PC-3 (cell line): ENCODE measurements at regions not wholly inside any gene's neighbourhood (a gene's known extent, or its start where the extent isn't known, plus 50 kb on each side); places are given as distances from the start of the nearest gene placed in this dataset.

Experiments
- ATAC-seq: fragments of 200-7000 bp; cut with Tn5 transposase; 2 replicates; pipeline ENCODE4 v1.9.1; 2020; ENCODE audit warnings: mild to moderate bottlenecking, moderate library complexity
- BruUV-seq: library from RNA; stranded (reverse); fragments of 400-500 nt; replicated peaks from 2 replicates; lab custom pipeline; 2021; lab: Mats Ljungman, UMichigan
- CTCF ChIA-PET: fragments of 300-600 bp; sonication (Branson Sonifier 250); formaldehyde crosslinking; loops from one replicate; lab custom pipeline; 2022; ENCODE audit warnings: antibody characterized with exemption; lab: Charles Lee
- POLR2A ChIA-PET: fragments of 300-600 bp; sonication (Branson Sonifier 250); formaldehyde crosslinking; loops from one replicate; lab custom pipeline; 2022; ENCODE audit warnings: antibody characterized with exemption; ENCODE audit not compliant: unreplicated experiment; lab: Charles Lee
- DNase-seq: peaks from one replicate; pipeline ENCODE4 v3.0.0-alpha.2; 2015
- H2AFZ ChIP-seq: fragments of 300-600 bp; sonication (generic); 2 replicates; pipeline ENCODE4 v1.6.0; 2016; ENCODE audit warnings: antibody characterized with exemption, low read length
- H3F3A ChIP-seq: fragments of 300-600 bp; sonication (generic); one replicate; pipeline ENCODE4 v1.6.0; 2017; ENCODE audit warnings: antibody characterized with exemption, low read length, control low read depth, mild to moderate bottlenecking; ENCODE audit not compliant: unreplicated experiment
- H3K27ac ChIP-seq: fragments of 300-600 bp; sonication (generic); 2 replicates; pipeline ENCODE4 v1.5.1; 2016; ENCODE audit warnings: mild to moderate bottlenecking, low read length
- H3K27me3 ChIP-seq: fragments of 300-600 bp; sonication (generic); 2 replicates; pipeline ENCODE4 v1.6.1; 2016; ENCODE audit warnings: low read length, mixed read lengths
- H3K36me3 ChIP-seq: fragments of 300-600 bp; sonication (generic); 2 replicates; pipeline ENCODE4 v1.6.1; 2016; ENCODE audit warnings: low read depth, mixed run types, low read length, mixed read lengths
- H3K4me1 ChIP-seq: fragments of 300-600 bp; sonication (generic); 2 replicates; pipeline ENCODE4 v1.5.1; 2016; ENCODE audit warnings: low read length; ENCODE audit not compliant: insufficient read depth
- H3K4me2 ChIP-seq: fragments of 300-600 bp; sonication (generic); 2 replicates; pipeline ENCODE4 v1.6.0; 2016; ENCODE audit warnings: low read length
- H3K4me3 ChIP-seq: fragments of 300-600 bp; sonication (generic); 2 replicates; pipeline ENCODE4 v1.5.1; 2016; ENCODE audit warnings: mild to moderate bottlenecking, low read length, mixed read lengths
- H3K79me2 ChIP-seq: fragments of 300-600 bp; sonication (generic); 2 replicates; pipeline ENCODE4 v1.6.1; 2017; ENCODE audit warnings: low read length, mixed read lengths
- H3K9ac ChIP-seq: fragments of 300-600 bp; sonication (generic); 2 replicates; pipeline ENCODE4 v1.6.0; 2016; ENCODE audit warnings: mild to moderate bottlenecking, low read length
- H3K9me2 ChIP-seq: fragments of 300-600 bp; sonication (generic); replicated peaks from 2 replicates; pipeline ENCODE4 v1.6.1; 2016; ENCODE audit warnings: mixed run types, low read length, mixed read lengths
- H3K9me3 ChIP-seq: fragments of 300-600 bp; sonication (generic); 2 replicates; pipeline ENCODE4 v1.6.1; 2016; ENCODE audit warnings: low read length, mixed read lengths
- H4K20me1 ChIP-seq: fragments of 300-600 bp; sonication (generic); 2 replicates; pipeline ENCODE4 v1.6.1; 2016; ENCODE audit warnings: low read length, mixed read lengths
- EZH2 ChIP-seq: fragments of 300-600 bp; sonication (generic); IDR thresholded peaks from one replicate; pipeline ENCODE4 v1.6.1; 2017; ENCODE audit warnings: antibody characterized with exemption, mild to moderate bottlenecking, low read length; ENCODE audit not compliant: unreplicated experiment
- EZH2phosphoT487 ChIP-seq: fragments of 300-600 bp; sonication (generic); IDR thresholded peaks from 2 replicates; pipeline ENCODE4 v1.6.1; 2018; ENCODE audit warnings: mild to moderate bottlenecking, antibody characterized with exemption, low read length, borderline replicate concordance
- intact Hi-C: fragments of 100-400 bp; cut with micrococcal nuclease; formaldehyde crosslinking; loops from 2 replicates; pipeline ENCODE4 v1.9.0; 2023
- TF ChIP-seq, protein P1 (sequence below): fragments of 300-600 bp; sonication (generic); conservative IDR thresholded peaks from 2 replicates; pipeline ENCODE4 v1.5.1; 2017; ENCODE audit warnings: antibody characterized with exemption, low read depth, mild to moderate bottlenecking, low read length

DNA sequence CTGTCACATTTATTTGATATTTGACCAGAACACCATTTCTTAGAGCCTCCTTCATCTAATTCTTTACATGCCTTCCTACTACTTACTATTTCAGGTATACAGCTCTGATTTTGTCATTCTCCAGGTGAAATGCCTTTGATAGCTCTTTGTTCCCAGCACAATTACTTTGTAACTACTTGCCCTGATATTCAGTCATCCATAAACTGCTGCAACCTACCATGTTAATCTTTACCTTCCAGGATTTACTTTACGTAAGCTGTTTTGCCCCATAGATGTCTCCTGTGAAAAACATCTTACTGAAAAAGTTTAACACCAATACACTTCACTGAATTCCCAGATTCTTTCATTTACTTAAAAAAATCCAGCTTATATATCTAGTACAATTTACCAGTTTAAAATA, 443.8 kb upstream of the CYLC2 start:
- Histone ChIP-seq H3K9me2 (no peaks in the 10 kb centered on the region), H3K36me3 (no peaks in the 10 kb centered on the region), H3K79me2 (no peaks in the 10 kb centered on the region), H3K4me3 (no peak overlapping the region), H3K27me3 (no peaks in the 10 kb centered on the region), H3F3A (no peaks in the 10 kb centered on the region), H3K4me2 (no peak overlapping the region), H3K9me3 (no peaks in the 10 kb centered on the region), H2AFZ (no peak overlapping the region), H3K27ac (no peak overlapping the region), H3K4me1 (no peaks in the 10 kb centered on the region), H3K9ac (no peak overlapping the region), H4K20me1 (no peaks in the 10 kb centered on the region)
- TF ChIP-seq EZH2 = no peak
- TF ChIP-seq, protein P1, sequence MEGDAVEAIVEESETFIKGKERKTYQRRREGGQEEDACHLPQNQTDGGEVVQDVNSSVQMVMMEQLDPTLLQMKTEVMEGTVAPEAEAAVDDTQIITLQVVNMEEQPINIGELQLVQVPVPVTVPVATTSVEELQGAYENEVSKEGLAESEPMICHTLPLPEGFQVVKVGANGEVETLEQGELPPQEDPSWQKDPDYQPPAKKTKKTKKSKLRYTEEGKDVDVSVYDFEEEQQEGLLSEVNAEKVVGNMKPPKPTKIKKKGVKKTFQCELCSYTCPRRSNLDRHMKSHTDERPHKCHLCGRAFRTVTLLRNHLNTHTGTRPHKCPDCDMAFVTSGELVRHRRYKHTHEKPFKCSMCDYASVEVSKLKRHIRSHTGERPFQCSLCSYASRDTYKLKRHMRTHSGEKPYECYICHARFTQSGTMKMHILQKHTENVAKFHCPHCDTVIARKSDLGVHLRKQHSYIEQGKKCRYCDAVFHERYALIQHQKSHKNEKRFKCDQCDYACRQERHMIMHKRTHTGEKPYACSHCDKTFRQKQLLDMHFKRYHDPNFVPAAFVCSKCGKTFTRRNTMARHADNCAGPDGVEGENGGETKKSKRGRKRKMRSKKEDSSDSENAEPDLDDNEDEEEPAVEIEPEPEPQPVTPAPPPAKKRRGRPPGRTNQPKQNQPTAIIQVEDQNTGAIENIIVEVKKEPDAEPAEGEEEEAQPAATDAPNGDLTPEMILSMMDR = no peak
- TF ChIP-seq EZH2phosphoT487 = no peak
- ChIA-PET POLR2A (no interaction called here), CTCF (no interaction called here)
- no peak for DNase-seq
- BruUV-seq = no TSS peak
- no peak for ATAC-seq
- intact Hi-C loops = loop anchor here (10.0 kb wide), 1 partner anchor 63 kb away; no protein-coding TSS in a partner anchor

DNA sequence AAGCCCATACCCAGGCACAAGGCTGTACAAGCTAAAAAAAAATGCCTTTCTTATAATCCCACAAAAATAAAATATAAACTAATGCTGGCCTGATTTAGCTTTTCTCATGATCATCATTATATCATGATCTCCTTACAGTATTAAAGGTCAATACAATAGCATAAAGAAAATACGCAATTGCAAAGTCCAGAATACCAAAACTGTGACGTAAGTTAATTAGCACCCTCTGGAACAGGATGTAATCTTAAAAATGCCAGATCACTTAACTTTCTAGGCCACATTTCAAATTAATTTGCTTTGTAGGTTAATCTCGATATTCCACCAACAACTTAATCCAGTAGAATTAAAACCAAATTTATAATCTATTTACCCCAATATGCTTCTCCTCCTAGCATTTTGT, 444.2 kb upstream of the CYLC2 start:
- Histone ChIP-seq H3K79me2 (no peaks in the 10 kb centered on the region), H3K27ac (no peak overlapping the region), H3K4me2 (no peak overlapping the region), H2AFZ (no peak overlapping the region), H3K4me3 (no peak overlapping the region), H3K27me3 (no peaks in the 10 kb centered on the region), H3K9ac (no peak overlapping the region), H3K9me2 (no peaks in the 10 kb centered on the region), H3K9me3 (no peaks in the 10 kb centered on the region), H3K36me3 (no peaks in the 10 kb centered on the region), H3F3A (no peaks in the 10 kb centered on the region), H3K4me1 (no peaks in the 10 kb centered on the region), H4K20me1 (no peaks in the 10 kb centered on the region)
- TF ChIP-seq EZH2phosphoT487 = no peak
- TF ChIP-seq, protein P1 = no peak
- no peak for TF ChIP-seq EZH2
- CTCF ChIA-PET = no interaction called here
- intact Hi-C loops = loop anchor here (10.0 kb wide), 1 partner anchor 64 kb away; no protein-coding TSS in a partner anchor
- no TSS peak for BruUV-seq
- POLR2A ChIA-PET = no interaction called here
- DNase-seq (no peak), ATAC-seq (no peak)

DNA sequence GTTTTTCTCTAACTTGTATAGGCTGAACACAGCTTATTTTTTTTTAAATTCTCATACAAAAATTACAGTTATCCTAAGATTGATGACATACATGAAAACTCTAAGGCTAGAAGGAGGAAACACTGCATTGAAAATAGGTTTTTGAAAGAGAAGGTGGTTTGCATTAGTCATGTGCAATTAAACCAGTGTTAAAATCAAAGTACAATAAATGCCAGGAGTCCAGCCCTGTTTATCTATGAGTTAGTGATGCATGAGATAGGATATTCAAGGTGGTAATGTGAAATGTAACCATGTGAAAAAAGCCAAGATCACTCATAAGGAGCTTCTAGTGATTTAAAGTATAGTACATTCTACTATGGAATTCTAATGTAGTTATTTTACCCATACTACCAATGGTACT, 444.9 kb upstream of the CYLC2 start:
- no peak for DNase-seq
- Histone ChIP-seq H3K4me2 (no peak overlapping the region), H3K27me3 (no peaks in the 10 kb centered on the region), H3K9me2 (no peaks in the 10 kb centered on the region), H3K4me3 (no peak overlapping the region), H3F3A (no peaks in the 10 kb centered on the region), H3K79me2 (no peaks in the 10 kb centered on the region), H3K9ac (no peak overlapping the region), H3K36me3 (no peaks in the 10 kb centered on the region), H3K9me3 (no peaks in the 10 kb centered on the region), H3K27ac (no peak overlapping the region), H4K20me1 (no peaks in the 10 kb centered on the region), H3K4me1 (no peaks in the 10 kb centered on the region), H2AFZ (no peak overlapping the region)
- BruUV-seq = no TSS peak
- intact Hi-C loops = loop anchor here (10.0 kb wide), 1 partner anchor 65 kb away; no protein-coding TSS in a partner anchor
- CTCF ChIA-PET = no interaction called here
- POLR2A ChIA-PET = no interaction called here
- TF ChIP-seq EZH2 (no peak), EZH2phosphoT487 (no peak)
- TF ChIP-seq, protein P1 = no peak
- no peak for ATAC-seq
